Activated CD4-positive, alpha-beta T cell treated with anti-CD3 and anti-CD28 coated beads, Interleukin-2, amount 10 ng/mL, durations not matched to agents 7 days and 5 days (primary cell): ENCODE measurements at regions not wholly inside any gene's neighbourhood (a gene's known extent, or its start where the extent isn't known, plus 50 kb on each side); places are given as distances from the start of the nearest gene placed in this dataset.
"Not testable (repeated sequence)": the region's sequence is repeated elsewhere in the genome, so short reads cannot be mapped to it uniquely, and the experiment has no call there.

ENCODE experiments used
- CTCF ChIA-PET: fragments of 350-600 bp; sonication (Branson Sonifier 250); formaldehyde crosslinking; loops from one replicate; lab custom pipeline; 2021; ENCODE audit warnings: antibody characterized with exemption; lab: Charles Lee
- POLR2A ChIA-PET: fragments of 350-600 bp; sonication (Branson Sonifier 250); formaldehyde crosslinking; loops from one replicate; lab custom pipeline; 2021; ENCODE audit warnings: antibody characterized with exemption; lab: Charles Lee
- DNase-seq: peaks from one replicate; pipeline ENCODE4 v3.0.0-alpha.2; 2020
- H3K27ac Mint-ChIP-seq: one replicate; pipeline ENCODE4 v1.8.0; 2021; ENCODE audit warnings: mild to moderate bottlenecking, moderate library complexity, mixed read lengths
- H3K27me3 Mint-ChIP-seq: one replicate; pipeline ENCODE4 v1.8.0; 2021; ENCODE audit warnings: mixed read lengths
- H3K36me3 Mint-ChIP-seq: one replicate; pipeline ENCODE4 v1.8.0; 2021; ENCODE audit warnings: low read depth, mixed read lengths
- H3K4me1 Mint-ChIP-seq: one replicate; pipeline ENCODE4 v1.8.0; 2021; ENCODE audit warnings: mixed read lengths
- H3K4me3 Mint-ChIP-seq: one replicate; pipeline ENCODE4 v1.8.0; 2021; ENCODE audit warnings: mild to moderate bottlenecking, moderate library complexity, mixed read lengths
- H3K9me3 Mint-ChIP-seq: one replicate; pipeline ENCODE4 v1.8.0; 2021; ENCODE audit warnings: mixed read lengths

GRCh38 chr5:20307391-20307790 is 319.4 kb upstream of the CDH18 start:
- CTCF ChIA-PET: no interaction called here
- Mint-ChIP-seq H3K27ac (no peak overlapping the region), H3K4me1 (no peaks in the 10 kb centered on the region), H3K9me3 (peaks cover 10% of the 10 kb centered on the region), H3K36me3 (no peaks in the 10 kb centered on the region), H3K4me3 (no peak overlapping the region), H3K27me3 (no peaks in the 10 kb centered on the region)
- POLR2A ChIA-PET: no interaction called here
- no peak for DNase-seq

GRCh38 chr5:20305463-20305862 is 317.5 kb upstream of the CDH18 start:
- Mint-ChIP-seq H3K4me3 (no peak overlapping the region), H3K36me3 (no peaks in the 10 kb centered on the region), H3K9me3 (peaks cover 10% of the 10 kb centered on the region), H3K4me1 (no peaks in the 10 kb centered on the region), H3K27ac (no peak overlapping the region), H3K27me3 (no peaks in the 10 kb centered on the region)
- DNase-seq: no peak
- ChIA-PET CTCF (no interaction called here), POLR2A (no interaction called here)

GRCh38 chr5:20304570-20304969 is 316.6 kb upstream of the CDH18 start:
- H3K4me1 Mint-ChIP-seq, POLR2A ChIA-PET, H3K27me3 Mint-ChIP-seq, H3K27ac Mint-ChIP-seq, CTCF ChIA-PET, H3K36me3 Mint-ChIP-seq, H3K9me3 Mint-ChIP-seq, H3K4me3 Mint-ChIP-seq, DNase-seq: not testable (repeated sequence)

GRCh38 chr5:20300110-20300509 is 312.1 kb upstream of the CDH18 start:
- ChIA-PET POLR2A (no interaction called here), CTCF (no interaction called here)

GRCh38 chr5:20294696-20295095 is 306.7 kb upstream of the CDH18 start:
- Mint-ChIP-seq H3K27ac (no peak overlapping the region), H3K9me3 (peaks cover 12% of the 10 kb centered on the region), H3K27me3 (no peaks in the 10 kb centered on the region), H3K4me3 (no peak overlapping the region), H3K4me1 (no peaks in the 10 kb centered on the region), H3K36me3 (no peaks in the 10 kb centered on the region)
- CTCF ChIA-PET: no interaction called here
- POLR2A ChIA-PET: no interaction called here
- no peak for DNase-seq

More at GRCh38 chr5:20300110-20300509, 312.1 kb upstream of the CDH18 start:
- Mint-ChIP-seq H3K36me3 (no peaks in the 10 kb centered on the region), H3K4me1 (no peaks in the 10 kb centered on the region), H3K27ac (no peak overlapping the region), H3K4me3 (no peak overlapping the region), H3K9me3 (peaks cover 14% of the 10 kb centered on the region), H3K27me3 (no peaks in the 10 kb centered on the region)
- DNase-seq: no peak

- H3K36me3 Mint-ChIP-seq: no peaks in the 10 kb centered on the region
- no peak for DNase-seq
- H3K27me3 Mint-ChIP-seq: no peaks in the 10 kb centered on the region
- CTCF ChIA-PET: no interaction called here
- peaks cover 6% of the 10 kb centered on the region for H3K9me3 Mint-ChIP-seq
- no peak overlapping the region for H3K4me3 Mint-ChIP-seq
- H3K4me1 Mint-ChIP-seq: no peaks in the 10 kb centered on the region
- no peak overlapping the region for H3K27ac Mint-ChIP-seq
- POLR2A ChIA-PET: no interaction called here
Observed at GRCh38 chr5:20291766-20292165, 303.8 kb upstream of the CDH18 start.

GRCh38 chr5:20287640-20288039 is 299.6 kb upstream of the CDH18 start:
- H3K27ac Mint-ChIP-seq: no peak overlapping the region
- H3K27me3 Mint-ChIP-seq: no peaks in the 10 kb centered on the region
- ChIA-PET CTCF (no interaction called here), POLR2A (no interaction called here)
- no peaks in the 10 kb centered on the region for H3K36me3 Mint-ChIP-seq
- H3K4me3 Mint-ChIP-seq: no peak overlapping the region
- H3K4me1 Mint-ChIP-seq: no peaks in the 10 kb centered on the region
- no peak for DNase-seq
- peaks cover 7% of the 10 kb centered on the region for H3K9me3 Mint-ChIP-seq

- Mint-ChIP-seq H3K9me3 (peaks cover 7% of the 10 kb centered on the region), H3K4me3 (no peak overlapping the region), H3K4me1 (no peaks in the 10 kb centered on the region), H3K36me3 (no peaks in the 10 kb centered on the region), H3K27me3 (no peaks in the 10 kb centered on the region), H3K27ac (no peak overlapping the region)
- ChIA-PET CTCF (no interaction called here), POLR2A (no interaction called here)
- no peak for DNase-seq
Observed at GRCh38 chr5:20286512-20286911, 298.5 kb upstream of the CDH18 start.

- Mint-ChIP-seq H3K27ac (no peak overlapping the region), H3K4me3 (no peak overlapping the region), H3K27me3 (no peaks in the 10 kb centered on the region), H3K36me3 (no peaks in the 10 kb centered on the region), H3K9me3 (peaks cover 15% of the 10 kb centered on the region), H3K4me1 (no peaks in the 10 kb centered on the region)
- CTCF ChIA-PET: no interaction called here
- POLR2A ChIA-PET: no interaction called here
- DNase-seq: no peak
Observed at GRCh38 chr5:20276959-20277263, 288.9 kb upstream of the CDH18 start.

- no peak overlapping the region for H3K4me3 Mint-ChIP-seq
- ChIA-PET CTCF (no interaction called here), POLR2A (no interaction called here)
- H3K36me3 Mint-ChIP-seq: no peaks in the 10 kb centered on the region
- DNase-seq: no peak
- peaks cover 15% of the 10 kb centered on the region for H3K9me3 Mint-ChIP-seq
- H3K27me3 Mint-ChIP-seq: no peaks in the 10 kb centered on the region
- no peaks in the 10 kb centered on the region for H3K4me1 Mint-ChIP-seq
- no peak overlapping the region for H3K27ac Mint-ChIP-seq
Observed at GRCh38 chr5:20276061-20276958, 288.3 kb upstream of the CDH18 start.

GRCh38 chr5:20266066-20266465 is 278.1 kb upstream of the CDH18 start:
- Mint-ChIP-seq H3K4me3 (no peak overlapping the region), H3K9me3 (peaks cover 10% of the 10 kb centered on the region), H3K27ac (no peak overlapping the region), H3K27me3 (no peaks in the 10 kb centered on the region), H3K4me1 (no peaks in the 10 kb centered on the region), H3K36me3 (no peaks in the 10 kb centered on the region)
- no peak for DNase-seq
- ChIA-PET CTCF (no interaction called here), POLR2A (no interaction called here)

- no peak overlapping the region for H3K4me3 Mint-ChIP-seq
- no peaks in the 10 kb centered on the region for H3K36me3 Mint-ChIP-seq
- no peaks in the 10 kb centered on the region for H3K27me3 Mint-ChIP-seq
- peaks cover 7% of the 10 kb centered on the region for H3K9me3 Mint-ChIP-seq
- ChIA-PET CTCF (no interaction called here), POLR2A (no interaction called here)
- no peaks in the 10 kb centered on the region for H3K4me1 Mint-ChIP-seq
- no peak for DNase-seq
- no peak overlapping the region for H3K27ac Mint-ChIP-seq
Observed at GRCh38 chr5:20262896-20263295, 274.9 kb upstream of the CDH18 start.

- POLR2A ChIA-PET: no interaction called here
- H3K4me3 Mint-ChIP-seq: no peak overlapping the region
- CTCF ChIA-PET: no interaction called here
Observed at GRCh38 chr5:20254748-20255147, 266.7 kb upstream of the CDH18 start.

GRCh38 chr5:20248118-20248517 is 260.1 kb upstream of the CDH18 start:
- no peaks in the 10 kb centered on the region for H3K27me3 Mint-ChIP-seq
- POLR2A ChIA-PET: no interaction called here
- H3K27ac Mint-ChIP-seq: no peak overlapping the region
- CTCF ChIA-PET: no interaction called here
- no peaks in the 10 kb centered on the region for H3K36me3 Mint-ChIP-seq
- no peaks in the 10 kb centered on the region for H3K4me1 Mint-ChIP-seq
- no peak overlapping the region for H3K4me3 Mint-ChIP-seq
- DNase-seq: no peak
- H3K9me3 Mint-ChIP-seq: peaks cover 7% of the 10 kb centered on the region

More at GRCh38 chr5:20254748-20255147, 266.7 kb upstream of the CDH18 start:
- no peaks in the 10 kb centered on the region for H3K27me3 Mint-ChIP-seq
- DNase-seq: no peak
- peaks cover 11% of the 10 kb centered on the region for H3K9me3 Mint-ChIP-seq
- no peaks in the 10 kb centered on the region for H3K4me1 Mint-ChIP-seq
- no peak overlapping the region for H3K27ac Mint-ChIP-seq
- H3K36me3 Mint-ChIP-seq: no peaks in the 10 kb centered on the region
